HG03378 (cell line): ENCODE measurements at regions not wholly inside any gene's neighbourhood (a gene's known extent, or its start where the extent isn't known, plus 50 kb on each side); places are given as distances from the start of the nearest gene placed in this dataset.

Source experiments
- ATAC-seq: cut with Tn5 transposase; IDR thresholded peaks from one replicate; pipeline ENCODE4 v1.9.1; 2021; ENCODE audit warnings: mild to moderate bottlenecking, moderate library complexity; ENCODE audit not compliant: unreplicated experiment

DNA sequence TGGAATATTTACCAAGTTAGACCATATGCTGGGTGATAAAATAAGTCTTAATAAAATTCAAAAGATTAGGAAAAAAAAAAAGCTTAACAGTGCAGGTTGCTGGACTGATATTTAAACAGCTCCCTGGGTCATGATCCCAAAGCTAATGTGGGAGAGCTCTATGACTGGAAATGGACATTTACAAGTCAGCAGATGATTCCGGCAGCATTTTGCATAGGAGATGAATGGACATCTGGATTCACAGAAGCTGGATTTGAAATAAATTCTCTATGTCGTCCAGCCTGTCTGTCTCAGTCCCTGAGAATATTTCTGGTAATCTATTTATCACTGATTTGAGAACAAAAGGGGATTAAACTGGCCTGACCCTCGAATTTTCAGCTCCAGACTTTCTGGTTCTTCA lies 52.3 kb upstream of the KLHL25 start:
- ATAC-seq = no peak

GRCh38 chr15:85849946-85850345 lies 55.2 kb upstream of the KLHL25 start:
- no peak for ATAC-seq

DNA sequence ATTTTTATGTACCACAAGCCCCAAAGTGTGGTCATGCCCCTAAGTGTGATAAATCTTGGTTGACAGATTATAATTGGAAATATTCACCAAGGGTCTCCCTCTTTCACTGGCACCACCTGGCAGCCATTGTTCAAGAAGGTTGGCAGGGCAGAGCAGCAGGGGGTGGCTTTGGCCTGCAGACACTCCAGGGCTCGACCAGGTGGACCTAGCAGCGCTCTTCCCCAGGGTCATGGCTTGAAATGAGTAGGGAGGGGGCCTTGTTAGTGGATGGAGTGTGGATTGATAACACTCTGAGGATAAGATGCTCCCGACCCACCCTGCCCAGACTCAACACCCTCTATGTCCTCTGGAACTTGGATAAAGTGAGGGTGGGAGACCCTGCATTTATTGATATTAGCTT lies 58.2 kb upstream of the KLHL25 start:
- no peak for ATAC-seq

- ATAC-seq = peak; percentile 67
Measured at GRCh38 chr15:85854345-85855097, 59.8 kb upstream of the KLHL25 start.

- peak; percentile 85 for ATAC-seq
Measured at GRCh38 chr15:85858586-85859375, 64.1 kb upstream of the KLHL25 start.

GRCh38 chr15:85859671-85860070 lies 64.9 kb upstream of the KLHL25 start:
- ATAC-seq = no peak

DNA sequence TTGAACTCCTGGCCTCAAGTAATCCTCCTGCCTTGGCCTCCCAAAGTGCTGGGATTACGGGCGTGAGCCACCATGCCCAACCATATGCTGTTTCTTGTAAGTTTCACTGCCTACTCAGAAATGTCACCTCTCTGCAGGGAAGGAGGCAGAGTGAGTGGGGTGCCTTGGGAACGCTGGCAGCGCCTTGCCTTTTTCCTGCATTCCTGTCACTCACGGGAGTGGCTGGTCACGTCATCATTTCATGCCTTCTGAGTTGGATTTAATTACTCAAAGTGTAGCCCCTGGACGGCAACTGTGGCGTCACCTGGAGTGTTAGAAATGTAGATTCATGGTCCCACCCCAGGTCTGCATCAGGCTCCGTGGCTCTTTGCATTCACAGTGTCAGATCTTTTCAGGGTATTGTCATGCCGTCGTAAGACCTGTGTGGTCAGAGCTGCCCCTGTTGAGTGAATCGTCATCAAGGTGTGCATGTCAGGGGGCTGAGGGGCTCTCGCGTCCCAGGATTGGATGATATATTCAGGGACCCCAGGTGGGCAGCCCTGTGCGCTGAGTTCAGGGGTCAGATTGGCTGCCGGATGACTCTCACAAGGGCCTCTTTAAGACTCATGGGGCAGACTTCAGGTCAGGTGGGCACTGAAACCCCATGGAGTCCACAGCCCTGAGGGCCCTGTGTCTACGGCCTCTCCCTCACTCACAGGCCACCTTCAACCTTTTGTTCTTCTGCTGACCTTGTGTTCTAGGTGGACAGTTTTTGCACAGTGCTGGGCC lies 65.9 kb upstream of the KLHL25 start:
- ATAC-seq = no peak

DNA sequence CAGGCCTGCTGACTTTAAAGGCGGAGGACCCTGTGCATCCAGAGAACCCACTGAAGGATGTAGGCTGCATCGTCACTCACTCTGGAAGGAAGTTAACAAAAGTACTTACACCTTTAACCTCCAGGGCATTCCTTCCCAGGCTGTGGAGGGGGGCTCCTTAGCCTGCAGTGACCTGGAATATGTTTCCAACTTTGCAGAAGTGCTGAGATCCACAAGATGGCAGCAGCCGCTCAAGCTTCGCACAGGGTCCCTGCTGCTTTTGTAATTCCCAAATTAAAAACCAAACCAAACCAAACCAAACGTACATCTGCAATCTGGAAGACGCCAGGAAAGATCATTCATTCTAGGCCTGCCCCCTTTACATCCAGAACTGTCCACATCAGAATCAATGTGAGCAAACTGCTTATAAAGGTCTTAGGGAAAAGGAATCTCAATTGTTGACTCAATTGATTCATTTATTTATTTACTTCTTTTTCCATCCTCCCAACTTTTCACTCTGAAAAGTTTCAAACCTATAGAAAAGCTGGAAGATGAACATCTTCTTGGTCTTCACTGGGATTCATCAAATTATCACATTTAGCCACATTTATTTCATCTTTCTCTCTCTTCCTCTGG lies 70.5 kb upstream of the KLHL25 start:
- ATAC-seq = no peak

DNA sequence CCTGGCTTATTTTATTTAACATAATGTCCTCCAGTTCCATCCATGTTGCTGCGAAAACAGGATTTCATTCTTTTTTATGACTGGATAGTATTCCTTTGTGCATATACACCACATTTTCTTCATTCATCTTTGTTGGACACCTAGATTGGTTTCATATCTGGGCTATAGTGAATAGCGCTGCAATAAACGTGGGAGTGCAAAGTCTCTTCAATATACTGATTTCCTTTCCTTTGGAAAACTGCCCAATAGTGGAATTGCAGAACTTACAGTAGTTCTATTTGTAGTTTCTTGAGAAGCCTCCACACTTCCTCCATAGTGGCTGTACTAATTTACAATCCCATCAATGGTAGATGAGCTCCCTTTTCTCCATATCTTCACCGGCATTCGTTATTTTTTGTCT lies 72.5 kb upstream of the KLHL25 start:
- ATAC-seq = no peak

DNA sequence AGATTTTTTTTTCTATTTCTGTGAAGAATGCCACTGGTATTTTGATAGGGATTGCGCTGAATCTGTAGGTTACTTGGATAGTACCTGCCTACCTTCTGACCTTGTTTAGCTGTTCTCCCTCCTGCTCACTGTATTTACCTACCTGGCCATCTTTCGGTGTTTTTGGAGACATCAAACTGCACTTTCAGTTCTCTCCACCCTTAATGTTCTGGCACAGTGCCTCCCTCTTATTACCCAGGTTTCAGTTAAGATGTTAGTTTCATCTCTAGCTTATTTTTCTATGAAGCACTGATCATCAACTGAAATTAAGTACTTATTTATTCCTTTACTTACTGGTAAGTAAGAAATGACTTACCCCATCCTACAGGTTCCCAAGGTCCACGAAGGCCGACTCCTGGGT lies 74.4 kb upstream of the KLHL25 start:
- ATAC-seq = no peak

GRCh38 chr15:85870216-85871014 lies 75.7 kb upstream of the KLHL25 start:
- no peak for ATAC-seq

DNA sequence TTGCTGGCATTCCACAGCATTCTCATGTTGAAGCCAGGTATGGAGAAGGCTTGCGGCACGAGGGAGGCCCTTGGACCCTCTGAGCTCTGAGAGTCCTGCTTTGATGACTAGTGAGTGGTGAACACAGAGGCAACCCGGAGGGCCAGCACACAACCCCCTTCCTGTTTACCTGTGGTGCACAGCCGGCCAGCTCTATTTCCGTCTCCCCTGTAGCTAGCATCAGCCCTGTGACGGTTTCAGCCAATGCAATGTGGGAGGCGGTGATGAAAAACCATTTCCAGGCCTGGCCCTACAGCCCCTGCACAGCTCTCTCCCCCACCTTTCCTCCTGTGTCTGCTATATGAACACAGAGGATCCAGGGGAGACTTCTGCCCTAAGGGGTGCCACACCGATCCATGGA lies 76.8 kb upstream of the KLHL25 start:
- ATAC-seq = no peak

DNA sequence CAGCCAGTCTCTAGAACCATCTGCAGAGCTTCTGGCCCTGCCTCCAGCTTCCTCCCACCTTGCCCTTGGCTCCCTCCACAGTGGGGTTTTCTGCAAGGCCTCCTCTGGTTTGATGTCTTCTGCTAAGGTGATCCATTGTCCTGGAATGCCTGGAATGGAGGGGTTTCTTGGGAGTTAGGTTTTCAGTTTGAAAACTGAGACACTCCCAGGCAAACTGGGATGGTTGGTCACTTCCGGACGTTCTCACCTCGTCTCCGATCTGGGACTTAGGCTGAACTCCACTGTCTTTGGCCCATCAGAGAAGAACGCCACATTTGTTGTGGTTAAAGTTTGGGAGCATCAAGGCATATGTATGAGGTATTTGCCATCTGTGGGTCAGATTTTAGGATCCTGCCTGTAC lies 77.4 kb upstream of the KLHL25 start:
- ATAC-seq = no peak

- no peak for ATAC-seq
Measured at GRCh38 chr15:85874236-85874635, 79.5 kb upstream of the KLHL25 start.

- ATAC-seq = no peak
Measured at GRCh38 chr15:85875756-85876155, 81.0 kb upstream of the KLHL25 start.

- no peak for ATAC-seq
Measured at GRCh38 chr15:85878828-85879225, 84.1 kb upstream of the KLHL25 start.

- ATAC-seq = no peak
Measured at GRCh38 chr15:85879334-85880163, 84.8 kb upstream of the KLHL25 start.

GRCh38 chr15:85880501-85881190 lies 85.9 kb upstream of the KLHL25 start:
- ATAC-seq = no peak

DNA sequence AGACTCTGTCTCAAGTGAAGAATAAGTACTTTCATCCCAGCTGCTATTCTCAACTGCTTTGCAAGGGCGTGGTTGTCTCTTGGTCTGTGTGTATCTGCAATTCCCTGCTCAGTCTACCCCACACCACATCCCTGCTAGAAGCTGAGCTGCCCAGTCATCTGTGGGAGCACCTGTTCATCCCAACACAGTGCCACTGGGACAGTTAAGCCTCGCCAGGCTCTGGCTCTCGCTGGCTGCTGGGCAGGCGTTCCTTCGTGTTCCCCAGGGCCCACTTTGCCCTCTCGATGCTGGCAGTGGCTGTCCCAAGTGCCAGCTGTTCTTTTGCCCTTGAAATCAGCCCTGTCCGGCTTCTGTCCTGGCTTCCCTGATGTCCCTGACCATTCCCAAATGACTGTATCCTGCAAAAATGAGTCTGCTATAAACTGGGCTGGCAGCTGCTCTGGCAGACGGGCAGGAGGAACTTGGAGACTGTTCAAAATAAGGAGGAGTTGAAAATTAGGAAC lies 91.6 kb upstream of the KLHL25 start:
- ATAC-seq = no peak
